NT2/D1 (cell line): ENCODE measurements at regions not wholly inside any gene's neighbourhood (a gene's known extent, or its start where the extent isn't known, plus 50 kb on each side); places are given as distances from the start of the nearest gene placed in this dataset.

ENCODE experiments used
- SUZ12 ChIP-seq: IDR thresholded peaks from 2 replicates; pipeline ENCODE4 v1.6.1; 2011; ENCODE audit not compliant: insufficient read length, insufficient read depth; ENCODE audit errors: extremely low read depth
- YY1 ChIP-seq: IDR thresholded peaks from 2 replicates; pipeline ENCODE4 v1.6.1; 2011; ENCODE audit not compliant: insufficient read length, insufficient read depth
- ZNF274 ChIP-seq: IDR thresholded peaks from 2 replicates; pipeline ENCODE4 v1.6.1; 2011; ENCODE audit warnings: mild to moderate bottlenecking, low read depth, low read length

DNA sequence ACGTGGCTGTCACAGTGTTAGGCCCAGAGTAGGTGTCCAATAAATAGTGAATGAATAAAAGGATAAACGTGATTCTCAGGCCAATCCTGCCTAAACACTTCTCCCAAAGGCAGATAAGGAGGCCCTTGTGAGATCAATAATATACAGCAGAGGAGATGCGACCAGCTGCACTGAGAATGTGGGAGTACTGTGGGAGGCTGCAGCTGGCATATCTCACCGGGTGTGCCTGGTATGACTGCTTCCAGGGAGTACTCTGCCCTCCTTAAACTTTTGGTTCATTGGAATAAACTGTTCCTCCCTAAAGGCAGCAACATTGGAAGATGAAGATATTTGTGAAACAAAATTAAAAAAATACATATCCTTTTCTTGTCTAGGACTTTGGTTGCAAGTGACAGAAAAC, 57.1 kb upstream of the PTPN3 start:
- TF ChIP-seq YY1 (no peak), SUZ12 (no peak), ZNF274 (no peak)
